Activated CD8-positive, alpha-beta T cell treated with anti-CD3 and anti-CD28 coated beads for 36 hours (primary cell): ENCODE measurements at regions not wholly inside any gene's neighbourhood (a gene's known extent, or its start where the extent isn't known, plus 50 kb on each side); places are given as distances from the start of the nearest gene placed in this dataset.

Experiments used
- ATAC-seq: fragments of 200-7000 bp; cut with Tn5 transposase; one replicate; pipeline ENCODE4 v1.10.0; 2021; ENCODE audit warnings: mild to moderate bottlenecking, moderate library complexity
- CTCF ChIA-PET: fragments of 350-600 bp; sonication (Branson Sonifier 250); formaldehyde crosslinking; loops from one replicate; lab custom pipeline; 2021; ENCODE audit warnings: antibody characterized with exemption; lab: Charles Lee
- POLR2A ChIA-PET: fragments of 350-600 bp; sonication (Branson Sonifier 250); formaldehyde crosslinking; loops from one replicate; lab custom pipeline; 2021; ENCODE audit warnings: antibody characterized with exemption; lab: Charles Lee
- DNase-seq: peaks from one replicate; pipeline ENCODE4 v3.0.0-alpha.2; 2020
- H3K27ac Mint-ChIP-seq: one replicate; pipeline ENCODE4 v1.8.0; 2021; ENCODE audit warnings: mild to moderate bottlenecking, mixed read lengths
- H3K27me3 Mint-ChIP-seq: one replicate; pipeline ENCODE4 v1.8.0; 2021; ENCODE audit warnings: mixed read lengths
- H3K36me3 Mint-ChIP-seq: one replicate; pipeline ENCODE4 v1.8.0; 2021; ENCODE audit warnings: low read depth, mixed read lengths
- H3K4me1 Mint-ChIP-seq: one replicate; pipeline ENCODE4 v1.8.0; 2021; ENCODE audit warnings: low read depth, mixed read lengths
- H3K4me3 Mint-ChIP-seq: one replicate; pipeline ENCODE4 v1.8.0; 2021; ENCODE audit warnings: mild to moderate bottlenecking, moderate library complexity, mixed read lengths
- H3K9me3 Mint-ChIP-seq: one replicate; pipeline ENCODE4 v1.8.0; 2021; ENCODE audit warnings: mixed read lengths
- intact Hi-C: fragments of 100-400 bp; cut with micrococcal nuclease; formaldehyde crosslinking; loops from one replicate; pipeline ENCODE4 v1.10.0; 2022
- TF ChIP-seq, protein P1 (sequence below): fragments of 200-600 bp; IDR thresholded peaks from one replicate; pipeline ENCODE4 v1.8.0; 2022; ENCODE audit warnings: antibody characterized with exemption, mild to moderate bottlenecking

DNA sequence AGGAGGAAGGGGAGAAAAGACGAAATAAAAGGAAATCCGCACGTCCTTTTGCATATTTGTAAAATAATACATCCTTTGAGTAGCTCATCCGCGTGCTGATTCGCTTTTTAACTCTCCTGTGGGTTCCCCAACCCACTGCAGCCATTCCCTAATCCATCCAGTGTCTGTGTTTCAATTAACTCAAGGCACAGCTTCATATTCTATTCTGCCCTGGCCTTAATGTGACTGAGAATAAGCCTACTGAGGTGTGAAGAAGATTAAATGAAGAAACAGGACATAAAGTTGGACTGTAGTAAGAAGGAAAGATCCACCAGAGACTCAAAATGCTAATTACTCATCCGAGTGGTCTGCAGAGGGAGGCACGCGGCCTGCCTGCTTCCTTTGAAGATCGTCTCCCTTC is 161.4 kb upstream of the SH3BP4 start:
- H3K4me3 Mint-ChIP-seq: no peak overlapping the region
- DNase-seq (no peak), ATAC-seq (no peak)
- intact Hi-C loops: no loop called here
- TF ChIP-seq, protein P1, sequence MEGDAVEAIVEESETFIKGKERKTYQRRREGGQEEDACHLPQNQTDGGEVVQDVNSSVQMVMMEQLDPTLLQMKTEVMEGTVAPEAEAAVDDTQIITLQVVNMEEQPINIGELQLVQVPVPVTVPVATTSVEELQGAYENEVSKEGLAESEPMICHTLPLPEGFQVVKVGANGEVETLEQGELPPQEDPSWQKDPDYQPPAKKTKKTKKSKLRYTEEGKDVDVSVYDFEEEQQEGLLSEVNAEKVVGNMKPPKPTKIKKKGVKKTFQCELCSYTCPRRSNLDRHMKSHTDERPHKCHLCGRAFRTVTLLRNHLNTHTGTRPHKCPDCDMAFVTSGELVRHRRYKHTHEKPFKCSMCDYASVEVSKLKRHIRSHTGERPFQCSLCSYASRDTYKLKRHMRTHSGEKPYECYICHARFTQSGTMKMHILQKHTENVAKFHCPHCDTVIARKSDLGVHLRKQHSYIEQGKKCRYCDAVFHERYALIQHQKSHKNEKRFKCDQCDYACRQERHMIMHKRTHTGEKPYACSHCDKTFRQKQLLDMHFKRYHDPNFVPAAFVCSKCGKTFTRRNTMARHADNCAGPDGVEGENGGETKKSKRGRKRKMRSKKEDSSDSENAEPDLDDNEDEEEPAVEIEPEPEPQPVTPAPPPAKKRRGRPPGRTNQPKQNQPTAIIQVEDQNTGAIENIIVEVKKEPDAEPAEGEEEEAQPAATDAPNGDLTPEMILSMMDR: no peak
- H3K4me1 Mint-ChIP-seq: no peaks in the 10 kb centered on the region
- ChIA-PET CTCF (no interaction called here), POLR2A (no interaction called here)
- no peaks in the 10 kb centered on the region for H3K9me3 Mint-ChIP-seq
- no peak overlapping the region for H3K27ac Mint-ChIP-seq
- H3K27me3 Mint-ChIP-seq: peaks cover 3% of the 10 kb centered on the region
- no peaks in the 10 kb centered on the region for H3K36me3 Mint-ChIP-seq

- no peak for DNase-seq
- POLR2A ChIA-PET: no interaction called here
- Mint-ChIP-seq H3K27me3 (peaks cover 3% of the 10 kb centered on the region), H3K9me3 (no peaks in the 10 kb centered on the region), H3K27ac (no peak overlapping the region), H3K36me3 (no peaks in the 10 kb centered on the region), H3K4me3 (no peak overlapping the region), H3K4me1 (no peaks in the 10 kb centered on the region)
- intact Hi-C loops: no loop called here
- CTCF ChIA-PET: no interaction called here
- no peak for ATAC-seq
- TF ChIP-seq, protein P1: no peak
These were observed 162.1 kb upstream of the SH3BP4 start for GRCh38 chr2:234789556-234790325.

GRCh38 chr2:234788841-234789240 is 163.0 kb upstream of the SH3BP4 start:
- POLR2A ChIA-PET: no interaction called here
- TF ChIP-seq, protein P1: no peak
- CTCF ChIA-PET: no interaction called here
- Mint-ChIP-seq H3K27me3 (peaks cover 3% of the 10 kb centered on the region), H3K4me1 (no peaks in the 10 kb centered on the region), H3K9me3 (peaks cover 4% of the 10 kb centered on the region), H3K36me3 (no peaks in the 10 kb centered on the region), H3K27ac (no peak overlapping the region), H3K4me3 (no peak overlapping the region)
- intact Hi-C loops: no loop called here
- ATAC-seq (no peak), DNase-seq (no peak)

DNA sequence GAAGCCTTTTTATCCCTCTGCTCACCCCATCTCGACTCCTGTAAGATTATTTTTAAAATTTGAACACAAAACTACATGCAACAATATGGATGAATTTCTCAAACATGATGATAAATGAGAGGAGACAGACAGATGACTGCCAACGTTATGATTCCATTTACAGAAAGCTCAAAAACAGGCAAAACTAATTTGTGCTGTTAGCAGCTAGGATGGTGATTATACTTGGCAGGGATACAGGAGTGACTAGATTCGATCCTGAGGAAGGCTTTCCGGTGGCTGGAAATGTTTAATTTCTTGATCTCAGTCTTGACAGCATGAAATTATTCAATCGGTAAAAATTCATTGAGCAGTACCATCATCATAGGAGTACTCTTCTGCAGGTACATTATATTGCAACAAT is 163.4 kb upstream of the SH3BP4 start:
- Mint-ChIP-seq H3K4me1 (no peaks in the 10 kb centered on the region), H3K36me3 (no peaks in the 10 kb centered on the region), H3K27me3 (peaks cover 3% of the 10 kb centered on the region), H3K9me3 (peaks cover 8% of the 10 kb centered on the region), H3K4me3 (no peak overlapping the region), H3K27ac (no peak overlapping the region)
- TF ChIP-seq, protein P1: no peak
- DNase-seq (no peak), ATAC-seq (no peak)
- CTCF ChIA-PET: no interaction called here
- POLR2A ChIA-PET: no interaction called here
- intact Hi-C loops: no loop called here

- CTCF ChIA-PET: no interaction called here
- intact Hi-C loops: no loop called here
- TF ChIP-seq, protein P1: no peak
- H3K4me3 Mint-ChIP-seq: no peak overlapping the region
- no peaks in the 10 kb centered on the region for H3K4me1 Mint-ChIP-seq
- no peaks in the 10 kb centered on the region for H3K36me3 Mint-ChIP-seq
- H3K9me3 Mint-ChIP-seq: peaks cover 18% of the 10 kb centered on the region
- peaks cover 3% of the 10 kb centered on the region for H3K27me3 Mint-ChIP-seq
- POLR2A ChIA-PET: no interaction called here
- DNase-seq (no peak), ATAC-seq (no peak)
- H3K27ac Mint-ChIP-seq: no peak overlapping the region
These were observed 164.7 kb upstream of the SH3BP4 start for GRCh38 chr2:234787114-234787513.
